A549 (cell line): ENCODE measurements at regions not wholly inside any gene's neighbourhood (a gene's known extent, or its start where the extent isn't known, plus 50 kb on each side); places are given as distances from the start of the nearest gene placed in this dataset.

Source experiments
- ATAC-seq, 2 experiments: fragments of 200-7000 bp in 1 of 2; fragments of >200 bp in 1 of 2; cut with Nextera tagmentation in 1 of 2; cut with Tn5 transposase in 1 of 2; 3 replicates each; pipeline versions ENCODE4 v1.8.0 to v1.9.1; 2018 to 2020; ENCODE audit warnings: mild to moderate bottlenecking in 1 of 2, moderate library complexity in 1 of 2
- CTCF ChIA-PET: fragments of 300-600 bp; sonication (Branson Sonifier 250); formaldehyde crosslinking; extraction: SDS; loops from one replicate; lab custom pipeline; 2021; ENCODE audit warnings: antibody characterized with exemption, inconsistent platforms; lab: Yijun Ruan, JAX
- POLR2A ChIA-PET: fragments of 350-600 bp; formaldehyde crosslinking; extraction: SDS; loops from one replicate; lab custom pipeline; 2021; ENCODE audit warnings: antibody characterized with exemption, inconsistent platforms; lab: Yijun Ruan, JAX
- DNase-seq, 2 experiments: peaks; one replicate each; pipeline versions ENCODE4 v3.0.0 to v3.0.0-alpha.2; 2011 to 2016; ENCODE audit warnings: low read depth in 1 of 2, low spot score in 1 of 2
- FAIRE-seq: peaks from 2 replicates; lab custom pipeline; 2011; peaks lifted over from hg19 to GRCh38; lab: Jason Lieb, UNC
- H3K27ac ChIP-seq, 2 experiments: fragments of >200 bp; sonication (Bioruptor Twin); formaldehyde crosslinking; 3 replicates each; pipeline ENCODE4 v1.5.1; 2016 to 2017
- H3K4me1 ChIP-seq: fragments of >200 bp; sonication (Bioruptor Twin); formaldehyde crosslinking; 3 replicates; pipeline ENCODE4 v1.6.1; 2016
- H3K4me2 ChIP-seq: fragments of >200 bp; sonication (Bioruptor Twin); formaldehyde crosslinking; 3 replicates; pipeline ENCODE4 v1.6.1; 2016
- H3K4me3 ChIP-seq: fragments of >200 bp; sonication (Bioruptor Twin); formaldehyde crosslinking; 3 replicates; pipeline ENCODE4 v1.5.1; 2016
- H3K9me3 ChIP-seq: fragments of >200 bp; sonication (Bioruptor Twin); formaldehyde crosslinking; 3 replicates; pipeline ENCODE4 v1.6.1; 2016
- CBX2 ChIP-seq: fragments of 200-600 bp; sonication (generic); IDR thresholded peaks from 2 replicates; pipeline ENCODE4 v1.6.1; 2016; ENCODE audit warnings: low read depth, mild to moderate bottlenecking, borderline replicate concordance
- CHD2 ChIP-seq: fragments of 150-350 bp; IDR thresholded peaks from 2 replicates; pipeline ENCODE4 v1.6.1; 2014; ENCODE audit warnings: low read length; ENCODE audit not compliant: partially characterized antibody
- EHMT2 ChIP-seq: fragments of 200-600 bp; sonication (generic); IDR thresholded peaks from 2 replicates; pipeline ENCODE4 v1.6.1; 2016; ENCODE audit warnings: antibody characterized with exemption, low read depth, mild to moderate bottlenecking, moderate library complexity
- EP300 ChIP-seq, 2 experiments: fragments of >200 bp; sonication (Bioruptor Twin); formaldehyde crosslinking; IDR thresholded peaks; 2 replicates in 1 of 2; 3 replicates in 1 of 2; pipeline ENCODE4 v1.6.1; 2016 to 2017
- ESRRA ChIP-seq: fragments of 150-350 bp; IDR thresholded peaks from 2 replicates; pipeline ENCODE4 v1.6.1; 2014; ENCODE audit warnings: mild to moderate bottlenecking, low read length, borderline replicate concordance
- FOSB ChIP-seq: fragments of 250-450 bp; sonication (Bioruptor Pico); IDR thresholded peaks from 2 replicates; pipeline ENCODE4 v1.5.0; 2020; ENCODE audit warnings: mild to moderate bottlenecking, moderate library complexity
- FOXS1 ChIP-seq: fragments of 250-450 bp; sonication (Bioruptor Pico); IDR thresholded peaks from 2 replicates; pipeline ENCODE4 v1.5.0; 2020; ENCODE audit warnings: mild to moderate bottlenecking, moderate library complexity
- GATA3 ChIP-seq: IDR thresholded peaks from 2 replicates; pipeline ENCODE4 v1.6.1; 2012; ENCODE audit warnings: borderline replicate concordance
- HDAC2 ChIP-seq: fragments of 200-600 bp; sonication (generic); IDR thresholded peaks from 2 replicates; pipeline ENCODE4 v1.6.1; 2016
- HOXA7 ChIP-seq: fragments of 250-450 bp; sonication (Bioruptor Pico); IDR thresholded peaks from 2 replicates; pipeline ENCODE4 v1.5.0; 2020; ENCODE audit warnings: mild to moderate bottlenecking, moderate library complexity
- HOXB13 ChIP-seq: fragments of 250-450 bp; sonication (Bioruptor Pico); IDR thresholded peaks from 2 replicates; pipeline ENCODE4 v1.5.0; 2020; ENCODE audit warnings: low read depth, mild to moderate bottlenecking, moderate library complexity
- HOXB5 ChIP-seq: fragments of 250-450 bp; sonication (Bioruptor Pico); IDR thresholded peaks from 2 replicates; pipeline ENCODE4 v1.5.0; 2020; ENCODE audit warnings: mild to moderate bottlenecking, moderate library complexity
- JUN ChIP-seq, 2 experiments: fragments of >200 bp; sonication (Bioruptor Twin); formaldehyde crosslinking; IDR thresholded peaks; 2 replicates in 1 of 2; 3 replicates in 1 of 2; pipeline ENCODE4 v1.6.1; 2016 to 2017
- KDM5A ChIP-seq: fragments of 200-600 bp; sonication (generic); IDR thresholded peaks from 2 replicates; pipeline ENCODE4 v1.6.1; 2016; ENCODE audit warnings: antibody characterized with exemption, mild to moderate bottlenecking
- MAFK ChIP-seq: fragments of 450-650 bp; IDR thresholded peaks from 2 replicates; pipeline ENCODE4 v1.6.1; 2014; ENCODE audit not compliant: partially characterized antibody
- MAZ ChIP-seq: fragments of 150-350 bp; IDR thresholded peaks from 2 replicates; pipeline ENCODE4 v1.6.1; 2014; ENCODE audit warnings: antibody characterized with exemption, low read depth, low read length, borderline replicate concordance
- NPAS2 ChIP-seq: fragments of 250-450 bp; sonication (Bioruptor Pico); IDR thresholded peaks from 2 replicates; pipeline ENCODE4 v1.8.0; 2022; ENCODE audit warnings: mild to moderate bottlenecking, moderate library complexity, borderline replicate concordance
- RAD21 ChIP-seq, 2 experiments: fragments of >200 bp in 1 of 2; sonication (Bioruptor Twin) in 1 of 2; formaldehyde crosslinking in 1 of 2; IDR thresholded peaks in 1 of 2; conservative IDR thresholded peaks in 1 of 2; 2 replicates in 1 of 2; 3 replicates in 1 of 2; pipeline ENCODE4 v1.6.1; 2012 to 2018; ENCODE audit warnings: inconsistent platforms in 1 of 2
- RARB ChIP-seq: fragments of 250-450 bp; sonication (Bioruptor Pico); IDR thresholded peaks from 2 replicates; pipeline ENCODE4 v1.8.0; 2021; ENCODE audit warnings: mild to moderate bottlenecking, moderate library complexity
- RNF2 ChIP-seq: fragments of 200-600 bp; sonication (generic); IDR thresholded peaks from 2 replicates; pipeline ENCODE4 v1.6.1; 2016; ENCODE audit warnings: low read depth, mild to moderate bottlenecking, antibody characterized with exemption, moderate library complexity, borderline replicate concordance
- SREBF2 ChIP-seq: fragments of 450-650 bp; IDR thresholded peaks from 2 replicates; pipeline ENCODE4 v1.6.1; 2014; ENCODE audit warnings: mild to moderate bottlenecking, moderate library complexity
- TFCP2L1 ChIP-seq: fragments of 250-450 bp; sonication (Bioruptor Pico); IDR thresholded peaks from 2 replicates; pipeline ENCODE4 v1.5.0; 2021; ENCODE audit warnings: mild to moderate bottlenecking
- TP53 ChIP-seq: fragments of 250-450 bp; sonication (Bioruptor Pico); IDR thresholded peaks from 2 replicates; pipeline ENCODE4 v1.5.0; 2021; ENCODE audit warnings: mild to moderate bottlenecking, moderate library complexity
- WGBS: methylation state at CpG from one replicate; pipeline ENCODE4 v1.1.6; 2017; ENCODE audit errors: missing lambda C conversion rate; 5-methylcytosine and 5-hydroxymethylcytosine counted together
- TF ChIP-seq, protein P1 (sequence below): IDR thresholded peaks from 2 replicates; pipeline ENCODE4 v1.6.1; 2012
- TF ChIP-seq, protein P2 (sequence below): fragments of >200 bp; sonication (Bioruptor Twin); formaldehyde crosslinking; IDR thresholded peaks from 3 replicates; pipeline ENCODE4 v1.6.1; 2016
- TF ChIP-seq, protein P3 (sequence below): fragments of 450-650 bp; IDR thresholded peaks from 2 replicates; pipeline ENCODE4 v1.6.1; 2014; ENCODE audit warnings: antibody characterized with exemption

DNA sequence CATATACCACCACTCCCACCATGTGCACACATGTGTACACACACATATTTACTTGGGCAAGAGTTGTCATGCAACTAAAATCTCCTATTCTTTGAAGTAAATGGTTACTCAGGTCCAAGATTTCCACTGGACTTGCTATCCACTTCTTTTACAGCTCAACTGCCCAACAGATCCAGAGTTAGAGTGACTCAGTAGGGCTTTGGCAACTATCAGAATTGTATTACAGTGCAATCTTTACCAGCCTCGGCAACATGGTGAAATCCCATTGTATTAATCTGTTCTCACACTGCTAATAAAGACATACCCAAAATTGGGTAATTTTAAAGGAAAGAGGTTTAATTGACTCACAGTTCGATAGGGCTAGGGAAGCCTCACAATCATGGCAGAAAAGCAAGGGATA lies 51.9 kb upstream of the ABLIM1 start:
- FAIRE-seq (no peak), ATAC-seq (no peak), DNase-seq (no peak)
- Histone ChIP-seq H3K9me3 (no peaks in the 10 kb centered on the region), H3K27ac (peak overlapping the region; percentile 33 to 57; a peak in 4 of 6 replicates), H3K4me2 (peak overlapping the region; percentile 69; the same call in 2 of the 3 replicates), H3K4me3 (no peak overlapping the region), H3K4me1 (peaks cover 45% of the 10 kb centered on the region)
- no peak for TF ChIP-seq HOXB13 (CRISPR knock-in tag)
- no peak for TF ChIP-seq TFCP2L1 (CRISPR knock-in tag)
- no peak for TF ChIP-seq RARB (CRISPR knock-in tag)
- ChIA-PET CTCF (interaction anchor here (1.0 to 3.1 kb wide), 4 partner anchors 15 to 155 kb away, joined by 3 to 15 read pairs (median 7); no protein-coding TSS in a partner anchor), POLR2A (no interaction called here)
- 69% methylated on average over 2 of the region's 2 CpGs for WGBS

DNA sequence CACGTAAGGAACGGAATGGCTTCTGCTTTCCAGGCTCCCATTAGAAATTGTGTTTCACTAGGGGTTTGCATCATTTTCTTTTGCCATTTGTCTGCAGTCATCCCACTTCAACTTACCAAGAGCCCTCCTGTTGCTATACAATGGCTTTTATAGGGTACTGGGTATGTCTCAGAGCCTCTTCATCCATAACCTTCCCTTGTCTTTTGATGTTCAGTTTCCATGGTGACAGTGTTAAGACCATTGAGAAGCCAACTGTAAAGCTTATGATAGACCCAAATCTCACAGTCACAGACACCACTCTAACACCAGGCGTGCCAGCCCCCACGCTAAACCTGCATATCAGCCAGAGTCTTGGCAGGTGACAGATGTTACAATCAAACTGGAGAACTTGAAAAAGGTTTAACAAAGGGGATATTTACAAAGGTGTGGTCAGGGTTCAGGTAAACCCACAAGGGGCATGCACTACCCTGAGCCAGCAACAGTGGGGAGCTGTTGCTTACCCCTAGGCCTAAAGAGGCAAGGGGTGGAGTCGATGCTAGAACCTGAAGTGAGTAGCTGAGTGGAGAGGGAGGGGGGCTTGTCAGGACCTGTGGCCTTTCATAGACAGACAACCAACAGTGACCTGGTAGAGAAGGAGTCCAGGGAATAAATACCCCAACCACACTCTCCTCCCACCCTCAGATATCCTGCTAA lies 53.2 kb upstream of the ABLIM1 start:
- FAIRE-seq = no peak
- CTCF ChIA-PET = interaction anchor here (0.8 to 4.4 kb wide), 4 partner anchors 16 to 157 kb away, joined by 3 to 12 read pairs (median 5); no protein-coding TSS in a partner anchor
- TF ChIP-seq SREBF2 (no peak), CHD2 (no peak), RAD21 (conservative IDR thresholded peaks at IDR 0.05 in 1 of 2, IDR thresholded peaks at IDR 0.05 in 1 of 2) (no peak), TP53 (CRISPR knock-in tag) (no peak)
- TF ChIP-seq, protein P1, sequence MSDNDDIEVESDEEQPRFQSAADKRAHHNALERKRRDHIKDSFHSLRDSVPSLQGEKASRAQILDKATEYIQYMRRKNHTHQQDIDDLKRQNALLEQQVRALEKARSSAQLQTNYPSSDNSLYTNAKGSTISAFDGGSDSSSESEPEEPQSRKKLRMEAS = no peak
- TF ChIP-seq, protein P2, sequence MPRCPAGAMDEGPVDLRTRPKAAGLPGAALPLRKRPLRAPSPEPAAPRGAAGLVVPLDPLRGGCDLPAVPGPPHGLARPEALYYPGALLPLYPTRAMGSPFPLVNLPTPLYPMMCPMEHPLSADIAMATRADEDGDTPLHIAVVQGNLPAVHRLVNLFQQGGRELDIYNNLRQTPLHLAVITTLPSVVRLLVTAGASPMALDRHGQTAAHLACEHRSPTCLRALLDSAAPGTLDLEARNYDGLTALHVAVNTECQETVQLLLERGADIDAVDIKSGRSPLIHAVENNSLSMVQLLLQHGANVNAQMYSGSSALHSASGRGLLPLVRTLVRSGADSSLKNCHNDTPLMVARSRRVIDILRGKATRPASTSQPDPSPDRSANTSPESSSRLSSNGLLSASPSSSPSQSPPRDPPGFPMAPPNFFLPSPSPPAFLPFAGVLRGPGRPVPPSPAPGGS = no peak
- TF ChIP-seq, all 56 proteins: peak for 0
- WGBS = 97% methylated on average over 5 of the region's 5 CpGs
- DNase-seq (no peak), ATAC-seq (no peak)
- Histone ChIP-seq H3K9me3 (no peaks in the 10 kb centered on the region), H3K4me1 (peaks cover 58% of the 10 kb centered on the region), H3K4me3 (no peak overlapping the region), H3K4me2 (no peak overlapping the region), H3K27ac (peak overlapping the region in 1 of 2 experiments; percentile 36; a peak in 3 of 6 replicates)
- POLR2A ChIA-PET = no interaction called here

DNA sequence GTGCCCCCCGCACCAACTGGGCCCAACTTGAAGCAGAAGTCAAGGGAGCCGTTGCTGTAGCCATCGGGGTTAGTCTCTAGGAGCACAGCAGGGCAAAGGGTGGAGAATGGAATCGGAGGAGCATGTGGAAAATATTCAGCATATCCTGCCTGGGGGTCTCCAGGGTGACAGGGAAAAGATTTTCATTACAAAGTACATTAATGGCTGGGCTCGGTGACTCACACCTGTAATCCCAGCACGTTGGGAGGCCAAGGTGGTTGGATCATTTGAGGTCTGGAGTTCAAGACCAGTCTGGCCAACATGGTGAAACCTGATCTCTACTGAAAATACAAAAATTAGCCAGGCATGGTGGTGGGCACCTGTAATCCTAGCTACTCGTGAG lies 53.8 kb upstream of the ABLIM1 start:
- no peak for DNase-seq
- CTCF ChIA-PET = interaction anchor here (2.3 to 4.4 kb wide), 2 partner anchors 16 to 74 kb away, joined by 6 to 12 read pairs; no protein-coding TSS in a partner anchor
- Histone ChIP-seq H3K9me3 (no peaks in the 10 kb centered on the region), H3K4me3 (no peak overlapping the region), H3K4me2 (no peak overlapping the region), H3K4me1 (peaks cover 64% of the 10 kb centered on the region), H3K27ac (peak overlapping the region in 1 of 2 experiments; percentile 36; a peak in 2 of 6 replicates)
- ATAC-seq = no peak
- TF ChIP-seq NPAS2 (no peak), RNF2 (no peak), ESRRA (no peak), CBX2 (no peak), SREBF2 (no peak), CHD2 (no peak)
- TF ChIP-seq, protein P1 = no peak
- TF ChIP-seq, protein P3, sequence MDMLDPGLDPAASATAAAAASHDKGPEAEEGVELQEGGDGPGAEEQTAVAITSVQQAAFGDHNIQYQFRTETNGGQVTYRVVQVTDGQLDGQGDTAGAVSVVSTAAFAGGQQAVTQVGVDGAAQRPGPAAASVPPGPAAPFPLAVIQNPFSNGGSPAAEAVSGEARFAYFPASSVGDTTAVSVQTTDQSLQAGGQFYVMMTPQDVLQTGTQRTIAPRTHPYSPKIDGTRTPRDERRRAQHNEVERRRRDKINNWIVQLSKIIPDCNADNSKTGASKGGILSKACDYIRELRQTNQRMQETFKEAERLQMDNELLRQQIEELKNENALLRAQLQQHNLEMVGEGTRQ = no peak
- WGBS = 87% methylated on average over 7 of the region's 7 CpGs
- POLR2A ChIA-PET = no interaction called here
- no peak for FAIRE-seq

DNA sequence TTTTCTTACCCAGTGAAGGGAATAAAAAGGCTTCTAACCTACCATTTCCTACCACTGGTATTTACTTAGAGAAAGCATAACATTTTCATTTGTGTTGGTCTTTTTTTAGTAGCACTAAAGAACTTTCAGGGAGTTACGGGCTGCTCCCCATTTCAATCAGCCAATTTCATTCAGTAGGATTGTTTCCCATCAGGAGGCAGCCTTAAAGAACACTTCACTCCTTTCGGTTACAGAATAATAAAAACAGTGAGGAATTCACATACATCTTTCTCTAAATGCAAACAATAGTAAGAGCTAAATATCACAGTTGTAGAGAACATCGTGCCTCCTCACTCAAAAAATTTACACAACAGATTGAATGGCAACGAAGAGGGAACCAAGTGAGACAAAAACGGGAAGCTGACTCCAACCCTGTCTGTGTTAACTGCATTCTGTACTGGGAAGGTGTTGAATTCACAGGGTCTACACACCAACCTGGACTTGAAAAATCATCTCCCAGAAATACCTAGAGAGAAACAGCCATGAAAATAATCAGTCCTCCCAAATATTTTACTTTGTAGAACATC lies 55.5 kb upstream of the ABLIM1 start:
- H3K27ac ChIP-seq = peak overlapping the region; percentile 38 to 79
- peak overlapping the region; percentile 78 for H3K4me2 ChIP-seq
- H3K4me1 ChIP-seq = peaks cover 66% of the 10 kb centered on the region
- ATAC-seq (peak in 1 of 2 experiments; percentile 12; a peak in 3 of 6 replicates), DNase-seq (no peak), FAIRE-seq (peak; percentile 23)
- ChIA-PET POLR2A (no interaction called here), CTCF (interaction anchor here (0.6 to 4.4 kb wide), 7 partner anchors 9 to 240 kb away, joined by 3 to 12 read pairs (median 6); partner anchors contain the start of gene FHIP2A)
- H3K4me3 ChIP-seq = no peak overlapping the region
- WGBS = 58% methylated on average over 5 of the region's 5 CpGs
- no peaks in the 10 kb centered on the region for H3K9me3 ChIP-seq
- TF ChIP-seq HDAC2 = no peak
- no peak for TF ChIP-seq HOXB5 (CRISPR knock-in tag)
- TF ChIP-seq HOXA7 (CRISPR knock-in tag) = no peak
- no peak for TF ChIP-seq GATA3
- no peak for TF ChIP-seq EP300 (IDR thresholded peaks at IDR 0.05)
- no peak for TF ChIP-seq FOSB (CRISPR knock-in tag)
- no peak for TF ChIP-seq FOXS1 (CRISPR knock-in tag)
- TF ChIP-seq MAZ = no peak
- TF ChIP-seq CBX2 = no peak
- TF ChIP-seq CHD2 = no peak
- no peak for TF ChIP-seq MAFK
- TF ChIP-seq, protein P3 = no peak
- no peak for TF ChIP-seq EHMT2
- no peak for TF ChIP-seq JUN (IDR thresholded peaks at IDR 0.05)
- no peak for TF ChIP-seq KDM5A
